ENCODE measurements at regions not wholly inside any gene's neighbourhood (a gene's known extent, or its start where the extent isn't known, plus 50 kb on each side); places are given as distances from the start of the nearest gene placed in this dataset.
"Not testable (repeated sequence)": the region's sequence is repeated elsewhere in the genome, so short reads cannot be mapped to it uniquely, and the experiment has no call there.

DNA sequence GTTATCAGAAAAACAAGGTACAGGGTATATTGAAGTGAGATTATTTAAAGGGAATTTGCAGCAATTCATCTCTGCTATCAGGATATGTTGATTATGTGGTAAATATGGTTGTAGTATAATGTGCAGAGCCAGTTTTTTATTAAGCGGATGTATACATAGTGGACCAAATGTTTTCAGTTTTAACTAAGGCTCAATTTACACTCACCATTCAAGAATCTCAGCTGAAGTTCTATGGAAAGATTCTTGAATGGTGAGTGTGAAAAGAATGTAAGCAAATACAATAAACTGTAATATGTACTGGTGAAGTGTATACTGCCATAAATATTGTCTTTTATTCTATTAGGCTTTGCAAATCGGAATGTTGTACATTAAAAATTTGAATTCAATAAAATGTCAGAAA lies 895.9 kb upstream of the CDH10 start:
- no peak for ATAC-seq
- Mint-ChIP-seq H3K27me3 (no peaks in the 10 kb centered on the region), H3K36me3 (no peaks in the 10 kb centered on the region), H3K4me1 (no peaks in the 10 kb centered on the region), H3K27ac (no peak overlapping the region), H3K4me3 (no peak overlapping the region), H3K9me3 (no peaks in the 10 kb centered on the region)

DNA sequence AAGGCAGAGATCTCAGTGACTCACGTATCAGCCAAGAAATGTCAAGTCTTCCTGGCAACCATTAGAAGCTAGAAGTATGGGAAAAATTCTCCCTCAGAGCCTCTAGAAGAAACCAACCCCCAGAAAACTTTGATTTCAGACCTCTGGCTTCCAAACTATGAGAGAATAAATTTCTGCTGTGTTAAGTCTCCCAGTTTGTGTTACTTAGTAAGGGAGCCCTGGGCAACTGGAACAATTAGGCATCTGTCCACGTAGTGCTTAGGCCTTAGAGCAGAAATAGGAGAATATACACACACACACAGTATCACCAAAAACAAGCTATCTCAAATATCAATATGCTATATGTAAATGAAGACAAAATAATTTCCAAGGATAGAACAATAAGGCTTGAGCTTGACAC lies 894.8 kb upstream of the CDH10 start:
- no peaks in the 10 kb centered on the region for H3K9me3 Mint-ChIP-seq
- no peaks in the 10 kb centered on the region for H3K27me3 Mint-ChIP-seq
- ATAC-seq: no peak
- no peak overlapping the region for H3K4me3 Mint-ChIP-seq
- H3K4me1 Mint-ChIP-seq: no peaks in the 10 kb centered on the region
- no peaks in the 10 kb centered on the region for H3K36me3 Mint-ChIP-seq
- no peak overlapping the region for H3K27ac Mint-ChIP-seq

DNA sequence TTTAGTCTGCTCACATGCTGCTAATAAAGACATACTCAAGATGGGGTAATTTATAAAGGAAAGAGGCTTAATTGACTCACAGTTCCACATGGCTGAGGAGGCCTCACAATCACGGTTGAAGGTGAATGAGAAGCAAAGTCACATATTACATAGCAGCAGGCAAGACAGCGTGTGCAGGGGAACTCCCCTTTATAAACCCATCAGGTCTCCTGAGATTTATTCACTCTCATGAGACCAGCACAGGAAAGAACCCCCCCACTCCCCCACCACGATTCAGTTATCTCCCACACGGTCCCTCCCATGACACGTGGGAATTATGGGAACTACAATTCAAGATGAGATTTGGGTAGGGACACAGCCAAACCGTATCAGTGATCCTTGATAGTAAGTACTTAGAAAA lies 891.7 kb upstream of the CDH10 start:
- not testable (repeated sequence) for H3K36me3 Mint-ChIP-seq

DNA sequence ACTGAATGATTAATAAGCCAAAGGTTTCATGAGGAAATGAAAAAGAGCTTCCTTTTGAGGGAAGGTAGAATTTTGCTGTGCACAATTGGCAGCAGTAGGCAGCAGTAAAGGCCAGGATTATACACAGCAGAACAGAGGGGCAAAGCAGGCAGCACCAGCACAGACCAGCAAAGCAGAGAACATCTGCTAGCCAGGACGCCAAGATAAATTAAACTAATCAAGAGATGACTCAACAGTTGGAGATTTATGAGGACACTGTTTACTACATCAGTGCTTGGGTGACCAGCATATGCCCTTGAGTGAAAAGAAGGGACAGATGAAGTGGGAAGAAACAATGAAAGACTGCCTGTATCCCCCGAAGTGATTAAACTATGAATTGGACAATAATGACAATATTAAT lies 871.4 kb upstream of the CDH10 start:
- H3K27me3 Mint-ChIP-seq: no peaks in the 10 kb centered on the region
- no peaks in the 10 kb centered on the region for H3K36me3 Mint-ChIP-seq
- H3K4me1 Mint-ChIP-seq: no peaks in the 10 kb centered on the region
- peaks cover 3% of the 10 kb centered on the region for H3K9me3 Mint-ChIP-seq
- H3K27ac Mint-ChIP-seq: no peak overlapping the region
- no peak overlapping the region for H3K4me3 Mint-ChIP-seq
- no peak for ATAC-seq

More for the DNA sequence above, 891.7 kb upstream of the CDH10 start:
- not testable (repeated sequence) for H3K4me3 Mint-ChIP-seq, H3K4me1 Mint-ChIP-seq, ATAC-seq, H3K27ac Mint-ChIP-seq, H3K27me3 Mint-ChIP-seq, H3K9me3 Mint-ChIP-seq

DNA sequence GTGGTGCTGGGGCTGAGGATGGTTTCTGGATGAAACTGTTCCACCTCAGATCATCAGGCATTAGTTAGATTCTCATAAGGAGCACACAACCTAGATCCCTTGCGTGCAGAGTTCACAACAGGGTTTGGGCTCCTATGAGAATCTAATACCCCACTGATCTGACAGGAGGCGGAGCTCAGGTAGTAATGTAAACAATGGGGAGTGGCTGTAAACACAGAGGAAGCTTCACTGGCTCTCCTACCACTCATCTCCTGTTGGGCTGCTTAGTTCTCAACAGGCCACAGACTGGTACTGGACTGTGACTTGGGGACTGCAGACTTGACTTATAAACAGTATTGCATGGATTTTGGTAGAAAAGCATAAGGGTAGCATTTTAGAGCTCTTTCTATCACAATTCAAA lies 870.7 kb upstream of the CDH10 start:
- ATAC-seq: no peak
- Mint-ChIP-seq H3K4me1 (no peaks in the 10 kb centered on the region), H3K9me3 (peaks cover 3% of the 10 kb centered on the region)

DNA sequence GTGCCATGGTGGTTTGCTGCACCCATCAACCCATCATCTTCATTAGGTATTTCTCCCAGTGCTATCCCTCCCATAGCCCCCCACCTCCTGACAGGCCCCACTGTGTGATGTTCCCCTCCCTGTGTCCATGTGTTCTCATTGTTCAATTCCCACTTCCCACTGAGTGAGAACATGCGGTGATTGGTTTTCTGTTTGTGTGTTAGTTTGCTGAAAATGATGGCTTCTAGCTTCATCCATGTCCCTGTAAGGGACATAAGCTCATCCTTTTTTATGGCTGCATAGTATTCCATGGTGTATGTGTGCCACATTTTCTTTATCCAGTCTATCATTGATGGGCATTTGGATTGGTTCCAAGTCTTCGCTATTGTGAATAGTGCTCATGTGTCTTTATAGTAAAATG lies 865.9 kb upstream of the CDH10 start:
- H3K4me1 Mint-ChIP-seq, H3K9me3 Mint-ChIP-seq, H3K4me3 Mint-ChIP-seq: not testable (repeated sequence)

More for the DNA sequence above, 870.7 kb upstream of the CDH10 start:
- Mint-ChIP-seq H3K27ac (no peak overlapping the region), H3K4me3 (no peak overlapping the region), H3K36me3 (no peaks in the 10 kb centered on the region), H3K27me3 (no peaks in the 10 kb centered on the region)

DNA sequence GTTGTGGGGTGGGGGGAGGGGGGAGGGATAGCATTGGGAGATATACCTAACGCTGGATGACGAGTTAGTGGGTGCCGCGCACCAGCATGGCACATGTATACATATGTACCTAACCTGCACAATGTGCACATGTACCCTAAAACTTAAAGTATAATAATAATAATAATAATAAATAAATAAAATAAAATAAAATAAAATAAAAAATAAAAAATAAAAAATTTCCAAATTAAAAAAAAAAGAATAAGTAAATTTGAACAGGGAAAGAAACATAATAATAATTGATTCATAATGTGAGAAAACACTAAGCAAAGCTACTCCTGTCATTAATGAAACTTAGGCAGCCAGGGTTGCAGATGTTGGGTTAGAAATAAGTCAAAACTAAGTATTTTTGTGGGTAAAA lies 863.2 kb upstream of the CDH10 start:
- not testable (repeated sequence) for H3K9me3 Mint-ChIP-seq, H3K36me3 Mint-ChIP-seq, H3K4me1 Mint-ChIP-seq, H3K27me3 Mint-ChIP-seq, ATAC-seq, H3K4me3 Mint-ChIP-seq, H3K27ac Mint-ChIP-seq

More for the DNA sequence above, 865.9 kb upstream of the CDH10 start:
- H3K36me3 Mint-ChIP-seq, ATAC-seq, H3K27ac Mint-ChIP-seq, H3K27me3 Mint-ChIP-seq: not testable (repeated sequence)

DNA sequence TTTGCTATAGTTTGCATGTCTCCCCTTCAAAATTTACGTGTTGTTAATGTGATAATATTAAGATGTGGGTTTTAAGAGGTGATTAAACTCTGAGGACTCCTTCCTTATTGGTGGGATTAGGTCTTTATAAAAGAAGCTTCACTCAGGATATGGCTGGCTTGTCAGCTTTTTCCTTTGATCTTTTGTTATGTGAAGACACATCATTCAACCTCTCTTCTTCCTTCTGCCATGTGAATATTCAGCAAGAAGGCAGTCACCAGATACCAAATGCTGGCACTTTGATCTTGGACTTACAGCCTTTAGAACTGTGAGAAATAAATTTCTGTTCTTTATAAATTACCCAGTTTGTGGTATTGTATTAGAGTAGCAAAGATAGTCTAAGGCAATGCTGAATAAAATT lies 855.9 kb upstream of the CDH10 start:
- Mint-ChIP-seq H3K9me3 (peaks cover 2% of the 10 kb centered on the region), H3K4me3 (no peak overlapping the region), H3K27me3 (no peaks in the 10 kb centered on the region), H3K36me3 (no peaks in the 10 kb centered on the region), H3K4me1 (no peaks in the 10 kb centered on the region), H3K27ac (no peak overlapping the region)
- no peak for ATAC-seq

DNA sequence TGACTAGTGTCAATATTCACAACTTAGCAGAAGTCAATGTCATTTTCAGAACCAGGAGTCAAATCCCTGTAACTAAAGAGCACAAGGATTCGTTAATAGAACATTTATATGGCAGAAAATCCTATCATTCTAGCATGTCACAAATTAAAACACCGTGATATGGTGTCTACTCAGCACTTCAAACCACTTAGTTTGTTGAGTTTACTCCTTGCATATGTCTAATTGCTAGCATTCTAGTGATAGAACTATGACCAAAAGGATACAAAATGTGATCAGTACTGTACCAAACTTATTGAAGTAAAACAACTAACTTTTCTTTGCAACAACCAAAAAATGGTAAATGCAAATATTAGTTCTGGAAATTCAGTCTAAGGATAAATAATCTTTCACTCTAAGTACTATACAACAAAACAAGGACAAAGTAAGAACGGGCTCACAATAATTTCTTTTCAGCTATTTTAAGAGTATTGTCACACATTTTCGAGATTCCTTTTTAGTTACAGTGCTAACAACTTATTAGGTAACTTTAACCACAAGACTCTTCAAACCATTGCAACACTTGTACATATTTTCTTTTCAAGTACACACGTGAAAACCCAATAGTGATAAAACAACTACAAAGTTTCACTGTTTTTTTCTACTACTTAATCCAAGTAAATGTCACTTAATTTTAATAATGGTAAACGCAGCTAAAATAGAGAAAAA lies 845.2 kb upstream of the CDH10 start:
- Mint-ChIP-seq H3K27ac (no peak overlapping the region), H3K27me3 (no peaks in the 10 kb centered on the region), H3K9me3 (peaks cover 2% of the 10 kb centered on the region), H3K4me1 (no peaks in the 10 kb centered on the region), H3K4me3 (no peak overlapping the region), H3K36me3 (no peaks in the 10 kb centered on the region)
- no peak for ATAC-seq

DNA sequence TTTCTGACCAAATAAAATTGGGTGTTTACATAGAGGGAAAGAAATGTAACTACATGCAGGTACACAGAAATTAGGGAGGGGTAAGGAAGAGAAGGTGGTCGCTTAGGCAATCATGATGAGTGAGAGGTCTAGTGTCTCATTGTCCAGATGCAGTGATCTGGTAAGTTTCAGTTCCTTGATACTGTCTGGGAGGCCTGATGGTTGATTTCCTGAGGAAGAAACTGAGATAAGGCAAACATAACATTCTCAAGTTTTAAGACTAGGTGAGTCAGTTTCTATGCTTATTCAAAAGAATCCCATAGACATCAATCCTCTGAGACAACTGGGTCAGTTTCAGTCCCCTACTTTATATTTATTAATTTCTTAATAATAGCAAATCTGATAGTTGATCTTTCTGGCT lies 843.3 kb upstream of the CDH10 start:
- H3K9me3 Mint-ChIP-seq: peaks cover 5% of the 10 kb centered on the region
- H3K27me3 Mint-ChIP-seq: no peaks in the 10 kb centered on the region
- H3K4me3 Mint-ChIP-seq: no peak overlapping the region
- no peaks in the 10 kb centered on the region for H3K36me3 Mint-ChIP-seq
- no peak overlapping the region for H3K27ac Mint-ChIP-seq
- no peak for ATAC-seq
- no peaks in the 10 kb centered on the region for H3K4me1 Mint-ChIP-seq

DNA sequence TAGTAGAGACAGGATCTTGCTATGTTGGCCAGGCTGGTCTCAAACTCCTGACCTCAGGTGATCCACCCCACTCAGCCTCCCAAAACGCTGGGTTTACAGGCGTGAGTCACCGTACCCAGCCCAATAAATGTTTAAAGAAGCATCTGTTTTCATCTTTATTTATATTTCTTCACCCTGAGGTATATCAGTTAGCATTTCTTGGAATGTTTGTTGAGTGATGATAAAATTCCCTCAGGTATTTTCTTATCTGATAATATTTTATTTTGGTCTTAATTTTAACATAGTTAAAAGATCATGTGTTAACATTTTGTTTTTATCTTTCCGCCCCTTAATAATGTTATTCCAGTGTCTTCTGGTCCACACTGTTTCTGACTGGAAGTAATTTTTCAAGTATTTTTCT lies 839.6 kb upstream of the CDH10 start:
- Mint-ChIP-seq H3K9me3 (peaks cover 8% of the 10 kb centered on the region), H3K27ac (no peak overlapping the region), H3K27me3 (no peaks in the 10 kb centered on the region), H3K36me3 (no peaks in the 10 kb centered on the region), H3K4me3 (no peak overlapping the region), H3K4me1 (no peaks in the 10 kb centered on the region)
- ATAC-seq: no peak

DNA sequence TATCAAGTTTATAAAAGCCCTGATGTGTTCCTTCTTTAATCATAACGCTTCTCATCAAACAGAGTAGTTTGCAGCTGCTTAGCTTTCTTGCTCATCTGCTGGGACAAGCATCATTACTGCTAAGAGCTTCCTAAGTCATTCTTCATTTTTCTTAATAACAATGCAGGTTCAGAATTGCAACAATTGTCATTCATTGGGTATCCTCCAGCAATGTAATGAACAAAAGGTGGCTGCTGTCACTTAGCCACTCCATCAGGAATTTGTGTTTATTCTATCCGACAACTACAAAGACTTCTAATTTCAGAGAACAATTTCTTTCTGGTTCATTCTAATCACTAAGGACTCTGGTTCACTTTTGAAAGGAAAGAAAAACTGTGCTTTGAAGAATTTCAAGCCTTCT lies 836.7 kb upstream of the CDH10 start:
- ATAC-seq: no peak
- Mint-ChIP-seq H3K4me3 (no peak overlapping the region), H3K36me3 (no peaks in the 10 kb centered on the region), H3K9me3 (peaks cover 6% of the 10 kb centered on the region), H3K27ac (no peak overlapping the region), H3K4me1 (no peaks in the 10 kb centered on the region), H3K27me3 (no peaks in the 10 kb centered on the region)

DNA sequence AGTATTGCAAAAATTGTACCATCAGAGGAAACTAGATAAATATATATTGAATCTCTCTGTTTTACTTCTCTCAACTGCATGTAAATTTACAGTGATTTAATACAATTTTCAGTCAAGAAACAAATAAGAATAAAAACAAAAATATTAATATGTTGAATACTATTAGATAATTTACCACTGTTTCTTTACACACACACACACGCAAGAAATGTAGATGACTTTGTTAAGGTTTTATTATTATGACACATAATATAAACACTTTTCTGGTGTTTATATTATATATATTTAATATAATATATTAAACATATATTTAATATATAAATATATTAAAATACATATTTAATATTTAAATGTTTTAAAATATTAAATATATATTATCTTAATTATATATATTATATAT lies 814.3 kb upstream of the CDH10 start:
- H3K27ac Mint-ChIP-seq: no peak overlapping the region
- H3K9me3 Mint-ChIP-seq: peaks cover 8% of the 10 kb centered on the region
- H3K36me3 Mint-ChIP-seq: no peaks in the 10 kb centered on the region

DNA sequence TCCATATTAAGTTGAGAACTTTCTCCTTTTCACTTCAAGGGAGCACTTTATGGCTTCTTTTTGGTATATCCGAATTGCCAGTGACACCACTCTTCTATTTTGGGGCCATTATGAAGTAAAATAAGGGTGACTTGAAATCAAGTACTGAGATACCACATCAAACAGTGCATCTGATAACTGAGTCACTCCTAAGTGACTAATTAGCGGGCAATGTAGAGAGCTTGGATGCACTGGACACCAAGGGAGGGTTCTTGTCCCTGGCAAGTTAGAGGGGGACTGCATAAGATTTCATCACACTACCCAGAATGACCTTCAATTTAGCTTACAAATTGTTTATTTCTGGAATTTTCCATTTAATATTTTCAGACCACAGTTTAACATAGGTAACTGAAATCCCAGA lies 813.9 kb upstream of the CDH10 start:
- H3K4me1 Mint-ChIP-seq: no peaks in the 10 kb centered on the region
- H3K27ac Mint-ChIP-seq: no peak overlapping the region
- no peaks in the 10 kb centered on the region for H3K36me3 Mint-ChIP-seq
- ATAC-seq: no peak
- no peak overlapping the region for H3K4me3 Mint-ChIP-seq
- no peaks in the 10 kb centered on the region for H3K27me3 Mint-ChIP-seq
- peaks cover 8% of the 10 kb centered on the region for H3K9me3 Mint-ChIP-seq

More for the DNA sequence above, 814.3 kb upstream of the CDH10 start:
- no peak overlapping the region for H3K4me3 Mint-ChIP-seq
- no peak for ATAC-seq
- H3K4me1 Mint-ChIP-seq: no peaks in the 10 kb centered on the region
- H3K27me3 Mint-ChIP-seq: no peaks in the 10 kb centered on the region

DNA sequence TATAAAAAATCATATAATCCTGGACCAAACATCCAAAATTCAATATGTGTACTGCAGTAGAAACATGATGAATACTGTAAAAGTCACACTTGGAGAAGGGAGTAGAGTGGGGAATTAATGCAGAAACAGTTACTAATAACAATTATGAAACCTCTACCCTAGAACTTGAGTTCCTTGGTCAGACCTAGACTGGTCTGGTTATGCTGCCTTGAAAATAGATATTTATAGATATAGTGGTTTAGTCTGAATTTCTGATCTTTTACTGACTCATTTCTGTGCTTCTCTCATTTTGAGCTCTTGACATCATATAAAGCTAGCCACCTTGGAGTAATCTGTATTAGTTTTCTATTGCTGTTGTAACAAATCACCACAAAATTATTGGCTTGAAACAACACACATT lies 808.7 kb upstream of the CDH10 start:
- ATAC-seq: no peak
- Mint-ChIP-seq H3K27me3 (no peaks in the 10 kb centered on the region), H3K9me3 (peaks cover 3% of the 10 kb centered on the region), H3K36me3 (no peaks in the 10 kb centered on the region), H3K4me3 (no peak overlapping the region), H3K4me1 (no peaks in the 10 kb centered on the region), H3K27ac (no peak overlapping the region)

DNA sequence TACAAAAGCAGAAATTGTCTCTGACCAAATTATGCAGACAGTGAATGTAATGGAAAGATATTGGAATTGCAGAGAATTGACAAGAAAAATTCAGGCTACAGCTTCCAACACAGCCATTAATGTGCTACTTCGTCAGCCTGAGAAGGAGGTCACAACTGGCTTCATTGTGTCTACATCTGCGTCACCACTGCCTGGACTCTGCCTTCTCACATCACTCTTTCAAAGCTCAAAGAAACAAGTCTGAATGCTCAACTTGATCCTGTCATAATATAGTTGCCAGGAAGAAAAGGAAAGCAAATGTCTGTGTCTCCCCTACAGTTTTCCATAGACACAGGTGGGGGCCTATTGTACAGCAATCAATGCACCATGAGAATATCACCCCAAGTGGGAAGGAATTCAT lies 806.5 kb upstream of the CDH10 start:
- ATAC-seq: no peak
- no peaks in the 10 kb centered on the region for H3K36me3 Mint-ChIP-seq
- no peak overlapping the region for H3K27ac Mint-ChIP-seq
- no peak overlapping the region for H3K4me3 Mint-ChIP-seq
- H3K9me3 Mint-ChIP-seq: no peaks in the 10 kb centered on the region
- H3K27me3 Mint-ChIP-seq: no peaks in the 10 kb centered on the region
- no peaks in the 10 kb centered on the region for H3K4me1 Mint-ChIP-seq

DNA sequence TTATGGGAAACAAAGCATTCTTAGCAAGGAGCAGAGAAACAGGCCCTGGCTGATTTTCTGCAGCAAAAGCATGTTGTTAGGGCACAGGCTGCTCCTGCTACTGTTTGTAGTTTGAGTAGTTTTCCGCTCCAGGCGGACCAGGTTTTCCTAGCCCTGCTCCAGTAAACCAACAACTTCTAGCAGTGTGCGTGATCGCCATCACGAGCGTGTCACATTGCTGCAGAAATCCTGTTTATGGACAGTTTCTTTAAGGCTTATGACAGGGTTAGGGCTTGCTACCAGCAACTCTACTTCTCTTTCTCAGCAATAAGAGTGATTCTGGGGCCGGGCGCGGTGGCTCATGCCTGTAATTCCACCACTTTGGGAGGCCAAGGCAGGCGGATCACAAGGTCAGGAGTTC lies 803.9 kb upstream of the CDH10 start:
- H3K27me3 Mint-ChIP-seq: no peaks in the 10 kb centered on the region
- H3K9me3 Mint-ChIP-seq: peaks cover 3% of the 10 kb centered on the region
- H3K27ac Mint-ChIP-seq: no peak overlapping the region
- no peaks in the 10 kb centered on the region for H3K4me1 Mint-ChIP-seq
- ATAC-seq: no peak
- H3K4me3 Mint-ChIP-seq: no peak overlapping the region
- H3K36me3 Mint-ChIP-seq: no peaks in the 10 kb centered on the region
